Caco-2 (cell line): ENCODE measurements at regions not wholly inside any gene's neighbourhood (a gene's known extent, or its start where the extent isn't known, plus 50 kb on each side); places are given as distances from the start of the nearest gene placed in this dataset.

Experiments
- BruUV-seq: library from RNA; stranded (reverse); fragments of 400-500 nt; replicated peaks from 2 replicates; lab custom pipeline; 2021; lab: Mats Ljungman, UMichigan
- CTCF ChIA-PET: fragments of 300-600 bp; sonication (Branson Sonifier 250); formaldehyde crosslinking; loops from one replicate; lab custom pipeline; 2022; ENCODE audit warnings: antibody characterized with exemption; lab: Charles Lee
- POLR2A ChIA-PET: fragments of 300-600 bp; sonication (Branson Sonifier 250); formaldehyde crosslinking; loops from one replicate; lab custom pipeline; 2022; ENCODE audit warnings: antibody characterized with exemption; lab: Charles Lee
- DNase-seq, 2 experiments: peaks; one replicate each; pipeline versions ENCODE4 v3.0.0 to v3.0.0-alpha.2; 2020 to 2022
- H3K27me3 ChIP-seq: replicated peaks from 2 replicates; pipeline ENCODE4 v1.6.0; 2011; ENCODE audit warnings: low read length; ENCODE audit not compliant: control insufficient read depth, insufficient read depth
- H3K36me3 ChIP-seq: 2 replicates; pipeline ENCODE4 v1.5.1; 2011; ENCODE audit warnings: low read length; ENCODE audit not compliant: control insufficient read depth, insufficient read depth
- H3K4me1 ChIP-seq: fragments of 250-450 bp; sonication (Bioruptor Pico); 2 replicates; pipeline ENCODE4 v1.5.1; 2020; ENCODE audit warnings: mild to moderate bottlenecking
- H3K4me3 ChIP-seq: 2 replicates; pipeline ENCODE4 v1.5.1; 2011; ENCODE audit warnings: low read depth, mild to moderate bottlenecking, control low read depth, low read length
- H3K9me3 ChIP-seq: fragments of 250-450 bp; sonication (Bioruptor Pico); 2 replicates; pipeline ENCODE4 v1.5.1; 2020; ENCODE audit warnings: mild to moderate bottlenecking, moderate library complexity
- H3K27ac Mint-ChIP-seq: one replicate; pipeline ENCODE4 v1.8.0; 2022; ENCODE audit warnings: mixed read lengths; ENCODE audit not compliant: unreplicated experiment
- H3K27me3 Mint-ChIP-seq: one replicate; pipeline ENCODE4 v1.8.0; 2022; ENCODE audit warnings: mixed read lengths; ENCODE audit not compliant: insufficient read depth, unreplicated experiment
- H3K36me3 Mint-ChIP-seq: one replicate; pipeline ENCODE4 v1.8.0; 2022; ENCODE audit warnings: mild to moderate bottlenecking, mixed read lengths; ENCODE audit not compliant: insufficient read depth, unreplicated experiment
- H3K4me1 Mint-ChIP-seq: one replicate; pipeline ENCODE4 v1.8.0; 2022; ENCODE audit warnings: low read depth, mixed read lengths; ENCODE audit not compliant: unreplicated experiment
- H3K4me3 Mint-ChIP-seq: one replicate; pipeline ENCODE4 v1.8.0; 2022; ENCODE audit warnings: mild to moderate bottlenecking, moderate library complexity, mixed read lengths; ENCODE audit not compliant: unreplicated experiment
- H3K9me3 Mint-ChIP-seq: one replicate; pipeline ENCODE4 v1.8.0; 2022; ENCODE audit warnings: mixed read lengths; ENCODE audit not compliant: unreplicated experiment
- CTCF ChIP-seq, 2 experiments: fragments of 200-600 bp in 1 of 2; IDR thresholded peaks; 1 replicate in 1 of 2; 2 replicates in 1 of 2; pipeline versions ENCODE4 v1.5.1 to v1.8.0; 2011 to 2022; ENCODE audit warnings: antibody characterized with exemption in 1 of 2, control low read depth in 1 of 2, inconsistent platforms in 1 of 2, low read depth in 1 of 2, low read length in 1 of 2, mild to moderate bottlenecking in 1 of 2, moderate library complexity in 1 of 2; ENCODE audit not compliant: insufficient read depth in 1 of 2, severe bottlenecking in 1 of 2, unreplicated experiment in 1 of 2
- intact Hi-C: fragments of 100-400 bp; cut with micrococcal nuclease; formaldehyde crosslinking; loops from one replicate; pipeline ENCODE4 v1.10.0; 2022; ENCODE audit not compliant: unreplicated experiment

- CTCF ChIA-PET = no interaction called here
- BruUV-seq = no TSS peak
- no peak overlapping the region for H3K27ac Mint-ChIP-seq
These were observed 252.2 kb downstream of the DLL1 start for GRCh38 chr6:170038708-170039107.

GRCh38 chr6:170038251-170038650, 252.6 kb downstream of the DLL1 start:
- Mint-ChIP-seq H3K4me1 (peaks cover 11% of the 10 kb centered on the region), H3K27ac (no peak overlapping the region)
- intact Hi-C loops = no loop called here

More at GRCh38 chr6:170038708-170039107, 252.2 kb downstream of the DLL1 start:
- Mint-ChIP-seq H3K4me1 (peaks cover 11% of the 10 kb centered on the region), H3K27me3 (no peaks in the 10 kb centered on the region), H3K9me3 (peaks cover 7% of the 10 kb centered on the region), H3K4me3 (no peak overlapping the region), H3K36me3 (no peaks in the 10 kb centered on the region)
- H3K4me1 ChIP-seq = peaks cover 26% of the 10 kb centered on the region
- no peaks in the 10 kb centered on the region for H3K36me3 ChIP-seq
- H3K27me3 ChIP-seq = no peaks in the 10 kb centered on the region
- POLR2A ChIA-PET = no interaction called here
- H3K4me3 ChIP-seq = no peak overlapping the region
- peak in 1 of 2 experiments; percentile 8 for DNase-seq
- TF ChIP-seq CTCF (IDR thresholded peaks at IDR 0.05; ENCODE audit: insufficient read depth in 1 of 2, low read depth in 1 of 2, low read length in 1 of 2, severe bottlenecking in 1 of 2, unreplicated experiment in 1 of 2) = no peak
- intact Hi-C loops = no loop called here
- H3K9me3 ChIP-seq = no peaks in the 10 kb centered on the region

GRCh38 chr6:170037541-170038250, 253.2 kb downstream of the DLL1 start:
- TF ChIP-seq CTCF (IDR thresholded peaks at IDR 0.05; ENCODE audit: insufficient read depth in 1 of 2, low read depth in 1 of 2, low read length in 1 of 2, severe bottlenecking in 1 of 2, unreplicated experiment in 1 of 2) = no peak
- POLR2A ChIA-PET = no interaction called here
- peak in 1 of 2 experiments; percentile 8 for DNase-seq
- Histone ChIP-seq H3K36me3 (no peaks in the 10 kb centered on the region), H3K27me3 (no peaks in the 10 kb centered on the region), H3K4me3 (no peak overlapping the region), H3K9me3 (no peaks in the 10 kb centered on the region), H3K4me1 (peaks cover 26% of the 10 kb centered on the region)
- intact Hi-C loops = no loop called here
- Mint-ChIP-seq H3K36me3 (no peaks in the 10 kb centered on the region), H3K4me1 (peaks cover 11% of the 10 kb centered on the region), H3K4me3 (no peak overlapping the region), H3K9me3 (peaks cover 16% of the 10 kb centered on the region), H3K27ac (no peak overlapping the region), H3K27me3 (no peaks in the 10 kb centered on the region)
- no TSS peak for BruUV-seq
- CTCF ChIA-PET = no interaction called here

More at GRCh38 chr6:170038251-170038650, 252.6 kb downstream of the DLL1 start:
- BruUV-seq = no TSS peak
- no peak for TF ChIP-seq CTCF (IDR thresholded peaks at IDR 0.05; ENCODE audit: insufficient read depth in 1 of 2, low read depth in 1 of 2, low read length in 1 of 2, severe bottlenecking in 1 of 2, unreplicated experiment in 1 of 2)
- H3K4me3 ChIP-seq = no peak overlapping the region
- H3K9me3 Mint-ChIP-seq = peaks cover 12% of the 10 kb centered on the region
- H3K36me3 Mint-ChIP-seq = no peaks in the 10 kb centered on the region
- POLR2A ChIA-PET = no interaction called here
- peaks cover 26% of the 10 kb centered on the region for H3K4me1 ChIP-seq
- H3K27me3 Mint-ChIP-seq = no peaks in the 10 kb centered on the region
- H3K36me3 ChIP-seq = no peaks in the 10 kb centered on the region
- H3K27me3 ChIP-seq = no peaks in the 10 kb centered on the region
- H3K9me3 ChIP-seq = no peaks in the 10 kb centered on the region
- CTCF ChIA-PET = no interaction called here
- H3K4me3 Mint-ChIP-seq = no peak overlapping the region
- DNase-seq = peak; percentile 38 to 72
